HFFc6 (cell line): ENCODE measurements at regions not wholly inside any gene's neighbourhood (a gene's known extent, or its start where the extent isn't known, plus 50 kb on each side); places are given as distances from the start of the nearest gene placed in this dataset.
"Not testable (repeated sequence)": the region's sequence is repeated elsewhere in the genome, so short reads cannot be mapped to it uniquely, and the experiment has no call there.

ENCODE experiments used
- DNase-seq: peaks from one replicate; pipeline ENCODE4 v3.0.0-alpha.2; 2018
- H3K27ac Mint-ChIP-seq: 2 replicates; pipeline ENCODE4 v1.8.0; 2020; ENCODE audit warnings: mild to moderate bottlenecking, mixed read lengths
- H3K27me3 Mint-ChIP-seq: 2 replicates; pipeline ENCODE4 v1.8.0; 2021; ENCODE audit warnings: mild to moderate bottlenecking, moderate library complexity, mixed read lengths; ENCODE audit not compliant: insufficient read depth
- H3K36me3 Mint-ChIP-seq: 2 replicates; pipeline ENCODE4 v1.8.0; 2021; ENCODE audit warnings: low read depth, mixed read lengths
- H3K4me1 Mint-ChIP-seq: 2 replicates; pipeline ENCODE4 v1.8.0; 2020; ENCODE audit warnings: low read depth, mixed read lengths
- H3K4me3 Mint-ChIP-seq: 2 replicates; pipeline ENCODE4 v1.8.0; 2020; ENCODE audit warnings: mild to moderate bottlenecking, moderate library complexity, mixed read lengths
- H3K9me3 Mint-ChIP-seq: 2 replicates; pipeline ENCODE4 v1.8.0; 2020; ENCODE audit warnings: mild to moderate bottlenecking, mixed read lengths
- CTCF ChIP-seq: fragments of 200-600 bp; sonication (generic); IDR thresholded peaks from 2 replicates; pipeline ENCODE4 v1.5.0; 2021; ENCODE audit warnings: antibody characterized with exemption, mild to moderate bottlenecking

DNA sequence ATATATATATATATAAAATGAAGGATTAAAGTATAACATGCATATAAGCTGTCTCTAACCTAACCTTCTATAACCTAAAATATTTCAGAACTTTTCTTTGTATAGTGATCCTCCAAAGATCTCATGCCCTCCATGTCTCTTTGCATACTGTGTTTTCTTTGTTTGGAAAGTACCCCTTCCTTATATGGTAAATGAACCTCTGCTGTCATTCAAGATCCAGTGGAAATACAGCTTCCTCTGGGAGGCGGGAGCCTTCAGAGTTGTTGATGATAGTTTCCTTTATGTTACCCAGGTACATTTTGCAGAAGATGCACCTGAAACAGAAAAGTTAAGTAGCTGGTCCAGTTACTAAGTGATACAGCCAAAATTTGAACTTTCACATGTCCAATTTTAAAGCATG lies 233.3 kb upstream of the FOXP2 start:
- Mint-ChIP-seq H3K4me3 (no peak overlapping the region), H3K27me3 (no peaks in the 10 kb centered on the region; the same call in 1 of the 2 replicates), H3K9me3 (peaks cover 13% of the 10 kb centered on the region), H3K27ac (no peak overlapping the region), H3K36me3 (no peaks in the 10 kb centered on the region), H3K4me1 (no peaks in the 10 kb centered on the region)
- no peak for TF ChIP-seq CTCF
- DNase-seq: no peak

DNA sequence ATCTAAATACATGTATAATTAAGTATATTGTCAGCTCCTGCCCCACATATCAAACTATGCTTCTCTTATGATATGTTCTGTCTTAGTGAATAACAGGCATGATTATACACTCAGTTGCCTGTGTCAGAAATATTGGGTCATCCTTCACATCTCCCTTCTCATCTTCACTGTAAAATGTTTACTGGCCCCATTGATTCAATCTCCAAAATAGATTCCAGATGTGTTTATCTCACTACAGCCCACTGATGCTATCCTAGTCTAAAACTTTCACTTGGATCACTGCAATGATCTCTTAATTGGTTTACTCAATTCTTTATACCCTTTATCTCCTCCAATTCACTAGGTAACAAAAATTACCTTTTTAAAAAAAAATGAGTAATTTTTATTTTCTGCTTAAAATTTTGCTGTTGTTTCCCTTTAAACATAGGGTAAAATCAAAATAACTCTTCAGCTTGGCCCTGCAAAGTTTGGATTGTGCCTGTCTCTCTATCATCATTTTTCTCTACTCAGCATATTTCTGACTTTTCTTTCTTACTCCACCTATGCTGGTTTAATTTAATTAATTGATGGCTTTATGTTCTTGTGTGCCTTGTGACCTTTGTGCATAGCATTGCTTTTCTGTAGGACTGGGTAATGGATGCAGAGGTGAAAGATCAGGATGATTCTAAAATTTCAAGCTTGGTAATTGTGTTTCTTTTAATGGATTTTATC lies 233.9 kb upstream of the FOXP2 start:
- Mint-ChIP-seq H3K9me3 (peaks cover 11% of the 10 kb centered on the region), H3K27me3 (no peaks in the 10 kb centered on the region; the same call in 1 of the 2 replicates), H3K36me3 (no peaks in the 10 kb centered on the region), H3K4me3 (no peak overlapping the region), H3K27ac (no peak overlapping the region), H3K4me1 (no peaks in the 10 kb centered on the region)
- DNase-seq: no peak
- TF ChIP-seq CTCF: no peak

GRCh38 chr7:114175125-114175524 lies 239.5 kb upstream of the FOXP2 start:
- H3K27ac Mint-ChIP-seq: no peak overlapping the region
- DNase-seq: no peak
- H3K27me3 Mint-ChIP-seq: no peaks in the 10 kb centered on the region; the same call in 1 of the 2 replicates
- TF ChIP-seq CTCF: no peak
- no peak overlapping the region for H3K4me3 Mint-ChIP-seq
- H3K36me3 Mint-ChIP-seq: no peaks in the 10 kb centered on the region
- peaks cover 18% of the 10 kb centered on the region for H3K9me3 Mint-ChIP-seq
- no peaks in the 10 kb centered on the region for H3K4me1 Mint-ChIP-seq

GRCh38 chr7:114173170-114173890 lies 241.3 kb upstream of the FOXP2 start:
- Mint-ChIP-seq H3K4me1 (no peaks in the 10 kb centered on the region), H3K4me3 (no peak overlapping the region), H3K36me3 (no peaks in the 10 kb centered on the region), H3K27me3 (no peaks in the 10 kb centered on the region; the same call in 1 of the 2 replicates), H3K27ac (no peak overlapping the region), H3K9me3 (peaks cover 23% of the 10 kb centered on the region)
- no peak for TF ChIP-seq CTCF
- no peak for DNase-seq

- not testable (repeated sequence) for H3K4me3 Mint-ChIP-seq, H3K4me1 Mint-ChIP-seq, H3K27me3 Mint-ChIP-seq, H3K36me3 Mint-ChIP-seq, DNase-seq, H3K27ac Mint-ChIP-seq
- peaks cover 33% of the 10 kb centered on the region for H3K9me3 Mint-ChIP-seq
These were observed 245.2 kb upstream of the FOXP2 start for GRCh38 chr7:114169389-114169788.

- no peak for DNase-seq
- TF ChIP-seq CTCF: no peak
- Mint-ChIP-seq H3K36me3 (no peaks in the 10 kb centered on the region), H3K4me1 (no peaks in the 10 kb centered on the region), H3K4me3 (no peak overlapping the region), H3K27me3 (no peaks in the 10 kb centered on the region), H3K9me3 (peaks cover 10% of the 10 kb centered on the region), H3K27ac (no peak overlapping the region)
These were observed 242.1 kb upstream of the PPP1R3A start for GRCh38 chr7:114160925-114161324.
